ENCODE measurements at regions not wholly inside any gene's neighbourhood (a gene's known extent, or its start where the extent isn't known, plus 50 kb on each side); places are given as distances from the start of the nearest gene placed in this dataset.

- Histone ChIP-seq H3K4me3 (no peak overlapping the region), H3K4me1 (replicated peaks) (no peaks in the 10 kb centered on the region), H3K27ac (no peak overlapping the region), H3K36me3 (no peaks in the 10 kb centered on the region), H3K9me3 (no peaks in the 10 kb centered on the region), H3K27me3 (replicated peaks; ENCODE audit: insufficient read depth) (no peaks in the 10 kb centered on the region)
- TF ChIP-seq, protein P1, sequence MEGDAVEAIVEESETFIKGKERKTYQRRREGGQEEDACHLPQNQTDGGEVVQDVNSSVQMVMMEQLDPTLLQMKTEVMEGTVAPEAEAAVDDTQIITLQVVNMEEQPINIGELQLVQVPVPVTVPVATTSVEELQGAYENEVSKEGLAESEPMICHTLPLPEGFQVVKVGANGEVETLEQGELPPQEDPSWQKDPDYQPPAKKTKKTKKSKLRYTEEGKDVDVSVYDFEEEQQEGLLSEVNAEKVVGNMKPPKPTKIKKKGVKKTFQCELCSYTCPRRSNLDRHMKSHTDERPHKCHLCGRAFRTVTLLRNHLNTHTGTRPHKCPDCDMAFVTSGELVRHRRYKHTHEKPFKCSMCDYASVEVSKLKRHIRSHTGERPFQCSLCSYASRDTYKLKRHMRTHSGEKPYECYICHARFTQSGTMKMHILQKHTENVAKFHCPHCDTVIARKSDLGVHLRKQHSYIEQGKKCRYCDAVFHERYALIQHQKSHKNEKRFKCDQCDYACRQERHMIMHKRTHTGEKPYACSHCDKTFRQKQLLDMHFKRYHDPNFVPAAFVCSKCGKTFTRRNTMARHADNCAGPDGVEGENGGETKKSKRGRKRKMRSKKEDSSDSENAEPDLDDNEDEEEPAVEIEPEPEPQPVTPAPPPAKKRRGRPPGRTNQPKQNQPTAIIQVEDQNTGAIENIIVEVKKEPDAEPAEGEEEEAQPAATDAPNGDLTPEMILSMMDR (IDR thresholded peaks at IDR 0.05), result no peak
- TF ChIP-seq POLR2AphosphoS5 (IDR thresholded peaks at IDR 0.05), result no peak
- TF ChIP-seq POLR2A (IDR thresholded peaks at IDR 0.05), result no peak
- DNase-seq (ENCODE audit: low spot score), result no peak
- WGBS, result 90% methylated on average over 2 of the region's 2 CpGs
- intact Hi-C loops (cut with DNase I), result no loop called here
These were observed 198.0 kb upstream of the MAF start for GRCh38 chr16:79798416-79799053.

DNA sequence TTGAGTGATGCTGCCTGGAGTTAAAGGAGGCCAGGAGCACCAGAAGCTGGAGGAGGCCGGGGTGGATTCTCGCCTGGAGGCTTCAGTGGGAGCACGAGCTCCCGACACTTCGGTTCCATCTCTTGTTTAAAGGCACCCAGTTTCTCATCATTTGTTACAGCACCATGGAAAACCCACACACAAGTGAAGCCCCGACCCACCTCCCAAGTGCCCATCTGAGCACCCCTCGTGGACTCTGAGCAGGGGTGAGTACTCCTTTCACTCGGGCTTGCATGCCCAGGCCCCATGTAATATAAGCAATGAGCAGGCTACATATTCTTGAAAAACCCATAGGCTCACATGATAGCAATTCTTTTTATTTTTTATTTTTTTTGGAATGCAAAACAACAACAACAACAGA, 196.9 kb upstream of the MAF start:
- Histone ChIP-seq H3K4me1 (replicated peaks) (no peaks in the 10 kb centered on the region), H3K27me3 (replicated peaks; ENCODE audit: insufficient read depth) (no peaks in the 10 kb centered on the region), H3K4me3 (no peak overlapping the region), H3K27ac (no peak overlapping the region), H3K36me3 (no peaks in the 10 kb centered on the region), H3K9me3 (no peaks in the 10 kb centered on the region)
- no peak for TF ChIP-seq POLR2AphosphoS5 (IDR thresholded peaks at IDR 0.05)
- TF ChIP-seq POLR2A (IDR thresholded peaks at IDR 0.05), result no peak
- TF ChIP-seq, protein P1 (IDR thresholded peaks at IDR 0.05), result no peak
- no peak for DNase-seq (ENCODE audit: low spot score)
- WGBS, result 99% methylated on average over 8 of the region's 8 CpGs
- intact Hi-C loops (cut with DNase I), result no loop called here

DNA sequence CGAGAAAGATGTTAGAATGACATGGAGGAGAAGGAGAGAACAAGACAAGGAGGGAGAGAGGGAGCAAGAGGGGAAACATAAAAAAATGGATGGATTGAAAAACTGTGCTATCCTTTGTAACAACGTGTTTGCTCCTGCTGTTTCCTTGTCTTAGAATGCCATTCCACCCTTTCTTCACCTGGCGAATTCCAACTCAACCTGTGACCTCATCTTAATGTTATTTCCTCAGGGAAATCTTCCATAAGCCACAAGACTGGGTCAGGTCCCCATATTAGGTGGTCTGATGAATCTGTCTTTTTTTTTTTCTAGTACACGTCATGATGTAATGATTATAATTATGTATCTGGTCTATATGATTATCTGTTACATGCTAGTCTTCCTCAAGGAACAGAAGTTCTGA, 195.0 kb upstream of the MAF start:
- H3K4me1 ChIP-seq (replicated peaks), result no peaks in the 10 kb centered on the region
- H3K27ac ChIP-seq, result no peak overlapping the region
- H3K27me3 ChIP-seq (replicated peaks; ENCODE audit: insufficient read depth), result no peaks in the 10 kb centered on the region
- TF ChIP-seq, protein P1 (IDR thresholded peaks at IDR 0.05), result no peak
- TF ChIP-seq POLR2AphosphoS5 (IDR thresholded peaks at IDR 0.05) (no peak), POLR2A (IDR thresholded peaks at IDR 0.05) (no peak)
- no peak for DNase-seq (ENCODE audit: low spot score)
- H3K36me3 ChIP-seq, result no peaks in the 10 kb centered on the region
- H3K4me3 ChIP-seq, result no peak overlapping the region
- no peaks in the 10 kb centered on the region for H3K9me3 ChIP-seq
- intact Hi-C loops (cut with DNase I), result no loop called here
- WGBS, result 85% methylated on average over 4 of the region's 4 CpGs

- Histone ChIP-seq H3K27me3 (replicated peaks; ENCODE audit: insufficient read depth) (no peaks in the 10 kb centered on the region), H3K36me3 (no peaks in the 10 kb centered on the region), H3K4me1 (replicated peaks) (no peaks in the 10 kb centered on the region), H3K27ac (no peak overlapping the region), H3K9me3 (no peaks in the 10 kb centered on the region), H3K4me3 (no peak overlapping the region)
- intact Hi-C loops (cut with DNase I), result no loop called here
- DNase-seq (ENCODE audit: low spot score), result no peak
- TF ChIP-seq POLR2A (IDR thresholded peaks at IDR 0.05), result no peak
- TF ChIP-seq, protein P1 (IDR thresholded peaks at IDR 0.05), result no peak
- TF ChIP-seq POLR2AphosphoS5 (IDR thresholded peaks at IDR 0.05), result no peak
- WGBS, result 53% methylated on average over 8 of the region's 8 CpGs
These were observed 194.4 kb upstream of the MAF start for GRCh38 chr16:79794941-79795340.

DNA sequence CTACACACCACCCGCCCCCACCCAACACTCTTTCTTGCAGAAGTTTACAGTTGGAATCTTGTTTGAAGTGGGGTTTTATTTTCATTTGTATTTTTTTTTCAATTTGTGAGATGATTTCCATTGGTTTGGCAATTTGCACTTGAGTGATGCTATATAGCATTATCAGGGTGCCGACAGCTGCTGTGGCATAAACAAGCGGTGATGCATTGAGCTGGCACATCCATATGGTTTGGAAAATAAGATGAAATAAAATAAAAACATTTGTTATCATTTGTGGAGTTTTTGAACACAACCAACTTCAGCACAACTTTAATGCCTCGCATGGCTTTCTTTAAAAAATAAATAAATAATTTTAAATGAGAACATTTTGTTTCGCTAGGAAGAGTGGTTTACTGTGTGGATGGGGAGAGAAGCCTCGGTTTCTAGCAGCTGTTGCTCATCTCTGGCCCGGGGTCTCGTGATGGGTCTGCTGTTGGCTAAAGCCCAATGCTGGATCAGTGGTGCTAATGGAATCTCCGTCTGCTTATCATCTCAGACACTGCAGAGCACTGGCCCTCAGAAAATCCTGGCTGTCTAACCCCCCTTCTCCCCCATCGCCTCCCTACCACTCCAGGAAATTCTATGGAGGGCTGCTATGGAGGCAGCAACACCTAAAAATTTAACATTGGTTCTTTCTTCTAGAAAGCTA, 192.3 kb upstream of the MAF start:
- H3K36me3 ChIP-seq, result no peaks in the 10 kb centered on the region
- WGBS, result 71% methylated on average over 10 of the region's 10 CpGs
- no peaks in the 10 kb centered on the region for H3K9me3 ChIP-seq
- DNase-seq (ENCODE audit: low spot score), result no peak
- TF ChIP-seq, protein P1 (IDR thresholded peaks at IDR 0.05), result no peak
- TF ChIP-seq POLR2AphosphoS5 (IDR thresholded peaks at IDR 0.05) (no peak), POLR2A (IDR thresholded peaks at IDR 0.05) (no peak)
- H3K4me1 ChIP-seq (replicated peaks), result no peaks in the 10 kb centered on the region
- H3K4me3 ChIP-seq, result no peak overlapping the region
- no peaks in the 10 kb centered on the region for H3K27me3 ChIP-seq (replicated peaks; ENCODE audit: insufficient read depth)
- intact Hi-C loops (cut with DNase I), result no loop called here
- H3K27ac ChIP-seq, result no peak overlapping the region
